ENCODE measurements at regions not wholly inside any gene's neighbourhood (a gene's known extent, or its start where the extent isn't known, plus 50 kb on each side); places are given as distances from the start of the nearest gene placed in this dataset.
A peak's percentile ranks its signal among the peaks of the same experiment; 100 is the strongest.
"Not testable (repeated sequence)": the region's sequence is repeated elsewhere in the genome, so short reads cannot be mapped to it uniquely, and the experiment has no call there.

DNA sequence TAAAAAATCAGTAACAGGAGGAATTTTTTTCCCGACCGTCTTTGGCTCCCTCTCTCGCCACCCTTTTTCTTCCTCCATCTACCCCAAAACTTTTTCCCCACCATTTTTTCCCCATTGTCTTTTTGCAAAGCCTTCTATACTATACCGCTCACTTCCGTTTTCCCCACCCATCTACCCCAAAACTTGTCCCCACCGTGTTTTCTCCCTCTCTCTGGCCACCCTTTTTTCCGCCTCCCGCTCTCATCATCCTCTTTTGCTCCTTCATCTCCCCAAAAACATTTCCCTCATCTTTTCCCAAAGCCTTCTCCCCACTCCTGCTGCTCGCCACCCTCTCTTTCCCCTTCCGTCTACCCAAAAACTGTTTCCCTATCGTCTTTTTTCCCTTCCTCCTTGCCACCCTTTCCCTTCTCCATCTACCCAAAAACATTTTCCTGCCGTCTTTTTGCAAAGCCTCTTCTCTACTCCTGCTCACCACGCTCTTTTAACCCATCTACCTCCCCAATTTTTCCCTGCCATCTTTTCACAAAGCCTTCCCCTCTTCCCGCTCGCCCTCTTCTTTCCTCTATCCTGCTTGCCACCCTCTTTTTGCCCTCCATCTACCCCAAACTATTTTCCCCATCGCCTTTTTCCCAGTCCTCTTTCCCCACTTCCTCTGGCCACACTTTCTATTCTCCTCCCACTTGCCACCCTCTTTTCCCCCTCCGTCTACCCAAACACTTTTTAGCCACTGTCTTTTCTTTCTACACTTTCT lies 109.4 kb upstream of the TPTE start:
- H3K9me3 ChIP-seq (ENCODE audit: control insufficient read depth, insufficient read depth, low read depth, low read length); H3K36me3 ChIP-seq (ENCODE audit: control insufficient read depth, insufficient read depth, low read length); DNase-seq (ENCODE audit: low read depth, low spot score); H3K27me3 ChIP-seq (ENCODE audit: control insufficient read depth, insufficient read depth, low read length); CTCF ChIA-PET; BruUV-seq (replicated peaks); ATAC-seq; POLR2A ChIA-PET; H3K4me1 ChIP-seq (ENCODE audit: control insufficient read depth, insufficient read depth, low read length); H3K4me3 ChIP-seq (ENCODE audit: low read depth in 2 of 2, low read length in 2 of 2); intact Hi-C loops (cut with micrococcal nuclease; ENCODE audit: unreplicated experiment); H3K27ac ChIP-seq (ENCODE audit: low read length); in situ Hi-C loops (cut with HindIII; ENCODE audit: low pct_unique_long_range_greater_than_20kb, low sequenced_read_pairs): not testable (repeated sequence)

DNA sequence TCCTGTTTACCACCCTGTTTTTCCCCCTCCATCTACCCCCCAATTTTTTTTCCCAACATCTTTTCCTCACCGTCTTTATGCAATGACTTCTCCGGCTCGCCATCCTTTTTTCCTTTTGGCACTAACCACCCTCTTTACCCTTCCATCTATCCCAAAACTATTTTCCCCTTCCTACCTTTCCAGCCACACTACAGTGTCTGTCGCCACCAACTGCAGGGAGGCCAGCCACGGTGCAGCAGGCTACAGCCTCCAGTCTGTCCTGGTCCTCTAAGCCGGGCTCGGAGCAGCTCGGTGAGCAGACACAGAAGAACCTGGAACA lies 108.5 kb upstream of the TPTE start:
- POLR2A ChIA-PET; H3K27ac ChIP-seq (ENCODE audit: low read length); DNase-seq (ENCODE audit: low read depth, low spot score); H3K4me3 ChIP-seq (ENCODE audit: low read depth in 2 of 2, low read length in 2 of 2); H3K27me3 ChIP-seq (ENCODE audit: control insufficient read depth, insufficient read depth, low read length); H3K4me1 ChIP-seq (ENCODE audit: control insufficient read depth, insufficient read depth, low read length); in situ Hi-C loops (cut with HindIII; ENCODE audit: low pct_unique_long_range_greater_than_20kb, low sequenced_read_pairs); H3K36me3 ChIP-seq (ENCODE audit: control insufficient read depth, insufficient read depth, low read length); BruUV-seq (replicated peaks); H3K9me3 ChIP-seq (ENCODE audit: control insufficient read depth, insufficient read depth, low read depth, low read length); CTCF ChIA-PET; ATAC-seq; intact Hi-C loops (cut with micrococcal nuclease; ENCODE audit: unreplicated experiment): not testable (repeated sequence)

DNA sequence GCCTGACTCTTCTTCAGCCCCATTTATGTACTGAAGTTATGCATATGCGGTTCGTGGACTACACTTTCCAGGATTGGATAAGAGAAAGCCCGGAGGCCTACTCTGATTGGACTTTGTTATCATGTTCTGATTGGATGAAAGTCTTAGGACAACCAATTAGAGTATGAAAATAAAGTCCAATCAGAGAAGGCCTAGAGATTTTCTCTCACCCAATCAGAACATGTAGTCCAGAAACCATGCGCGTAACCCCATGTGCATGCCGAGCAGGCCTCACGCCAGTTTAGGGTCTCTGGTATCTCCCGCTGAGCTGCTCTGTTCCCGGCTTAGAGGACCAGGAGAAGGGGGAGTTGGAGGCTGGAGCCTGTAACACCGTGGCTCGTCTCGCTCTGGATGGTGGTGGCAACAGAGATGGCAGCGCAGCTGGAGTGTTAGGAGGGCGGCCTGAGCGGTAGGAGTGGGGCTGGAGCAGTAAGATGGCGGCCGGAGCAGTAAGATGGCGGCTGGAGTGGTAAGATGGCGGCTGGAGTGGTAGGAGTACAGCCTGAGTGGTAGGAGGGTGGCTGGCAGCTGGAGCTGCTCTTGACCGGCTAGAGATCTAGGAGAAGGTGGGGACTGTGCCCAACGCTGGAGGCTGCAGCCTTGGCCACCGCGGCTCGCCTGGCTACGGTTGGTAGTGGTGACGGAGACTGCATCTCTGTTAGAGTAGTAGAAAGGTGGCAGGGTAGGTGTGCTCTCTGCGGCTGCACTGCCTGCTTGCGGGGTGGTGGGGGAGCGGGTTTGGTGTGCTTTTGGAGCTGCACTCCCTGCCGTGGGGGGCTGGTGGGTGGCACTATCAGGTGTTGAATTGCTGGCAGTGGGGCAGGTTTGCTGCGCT lies 107.9 kb upstream of the TPTE start:
- H3K4me1 ChIP-seq (ENCODE audit: control insufficient read depth, insufficient read depth, low read length); BruUV-seq (replicated peaks); H3K4me3 ChIP-seq (ENCODE audit: low read depth in 2 of 2, low read length in 2 of 2); ATAC-seq; in situ Hi-C loops (cut with HindIII; ENCODE audit: low pct_unique_long_range_greater_than_20kb, low sequenced_read_pairs); CTCF ChIA-PET; POLR2A ChIA-PET; H3K36me3 ChIP-seq (ENCODE audit: control insufficient read depth, insufficient read depth, low read length); DNase-seq (ENCODE audit: low read depth, low spot score); H3K27ac ChIP-seq (ENCODE audit: low read length); intact Hi-C loops (cut with micrococcal nuclease; ENCODE audit: unreplicated experiment); H3K27me3 ChIP-seq (ENCODE audit: control insufficient read depth, insufficient read depth, low read length); H3K9me3 ChIP-seq (ENCODE audit: control insufficient read depth, insufficient read depth, low read depth, low read length): not testable (repeated sequence)

DNA sequence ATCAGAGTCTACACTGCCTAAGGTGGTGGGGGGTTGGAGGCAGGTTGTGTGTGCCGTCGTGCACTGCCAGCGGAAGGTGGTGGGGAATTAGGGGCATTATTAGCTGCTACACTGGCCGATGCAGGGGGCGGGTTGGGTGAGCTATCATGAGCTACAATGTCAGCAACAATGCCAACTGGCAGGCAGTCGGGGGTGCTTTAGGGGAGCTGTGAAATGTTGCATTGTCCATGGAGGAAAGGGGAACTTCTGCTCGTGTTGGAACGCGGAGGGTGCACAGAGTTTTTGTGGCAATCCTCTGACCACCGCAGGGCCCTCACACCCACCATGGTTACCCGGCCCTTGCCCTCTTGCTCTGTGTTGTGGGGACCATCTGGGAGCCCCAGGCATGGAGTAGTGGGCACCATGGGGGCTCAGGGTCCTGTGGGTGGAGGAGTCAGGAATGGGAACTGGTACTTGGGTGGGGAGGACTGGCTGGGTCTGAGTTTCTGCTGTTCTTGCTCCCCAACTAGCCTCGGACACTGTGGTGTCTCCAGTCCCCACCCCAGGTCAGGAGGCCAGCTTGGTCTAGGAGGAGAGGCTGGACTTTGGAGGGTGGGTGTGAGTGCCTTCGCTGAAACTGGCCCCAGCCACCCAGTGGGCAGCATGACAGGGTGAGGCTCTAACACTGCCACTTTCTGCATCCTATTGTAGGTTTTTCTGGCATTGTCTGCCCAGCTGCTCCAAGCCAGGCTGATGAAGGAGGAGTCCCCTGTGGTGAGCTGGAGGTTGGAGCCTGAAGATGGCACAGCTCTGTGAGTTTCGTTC lies 107.1 kb upstream of the TPTE start:
- DNase-seq (ENCODE audit: low read depth, low spot score); H3K27me3 ChIP-seq (ENCODE audit: control insufficient read depth, insufficient read depth, low read length); ATAC-seq; intact Hi-C loops (cut with micrococcal nuclease; ENCODE audit: unreplicated experiment); H3K36me3 ChIP-seq (ENCODE audit: control insufficient read depth, insufficient read depth, low read length); H3K27ac ChIP-seq (ENCODE audit: low read length); in situ Hi-C loops (cut with HindIII; ENCODE audit: low pct_unique_long_range_greater_than_20kb, low sequenced_read_pairs); CTCF ChIA-PET; POLR2A ChIA-PET; H3K9me3 ChIP-seq (ENCODE audit: control insufficient read depth, insufficient read depth, low read depth, low read length); BruUV-seq (replicated peaks); H3K4me3 ChIP-seq (ENCODE audit: low read depth in 2 of 2, low read length in 2 of 2); H3K4me1 ChIP-seq (ENCODE audit: control insufficient read depth, insufficient read depth, low read length): not testable (repeated sequence)

DNA sequence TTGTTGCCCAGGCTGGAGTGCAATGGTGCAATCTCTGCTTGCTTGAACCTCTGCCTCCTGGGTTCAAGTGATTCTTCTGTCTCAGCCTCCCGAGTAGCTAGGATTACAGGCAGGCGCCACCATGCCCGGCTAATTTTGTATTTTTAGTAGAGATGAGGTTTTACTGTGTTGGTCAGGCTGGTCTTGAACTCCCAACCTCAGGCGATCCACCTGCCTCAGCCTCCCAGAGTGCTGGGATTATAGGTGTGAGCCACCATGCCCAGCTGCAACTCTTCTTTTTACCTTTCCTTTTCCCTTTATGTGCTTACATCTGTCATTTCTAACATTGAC lies 106.5 kb upstream of the TPTE start:
- H3K27me3 ChIP-seq (ENCODE audit: control insufficient read depth, insufficient read depth, low read length); H3K27ac ChIP-seq (ENCODE audit: low read length); CTCF ChIA-PET; H3K36me3 ChIP-seq (ENCODE audit: control insufficient read depth, insufficient read depth, low read length); ATAC-seq; H3K9me3 ChIP-seq (ENCODE audit: control insufficient read depth, insufficient read depth, low read depth, low read length); in situ Hi-C loops (cut with HindIII; ENCODE audit: low pct_unique_long_range_greater_than_20kb, low sequenced_read_pairs); intact Hi-C loops (cut with micrococcal nuclease; ENCODE audit: unreplicated experiment); H3K4me3 ChIP-seq (ENCODE audit: low read depth in 2 of 2, low read length in 2 of 2); DNase-seq (ENCODE audit: low read depth, low spot score); H3K4me1 ChIP-seq (ENCODE audit: control insufficient read depth, insufficient read depth, low read length); BruUV-seq (replicated peaks); POLR2A ChIA-PET: not testable (repeated sequence)

DNA sequence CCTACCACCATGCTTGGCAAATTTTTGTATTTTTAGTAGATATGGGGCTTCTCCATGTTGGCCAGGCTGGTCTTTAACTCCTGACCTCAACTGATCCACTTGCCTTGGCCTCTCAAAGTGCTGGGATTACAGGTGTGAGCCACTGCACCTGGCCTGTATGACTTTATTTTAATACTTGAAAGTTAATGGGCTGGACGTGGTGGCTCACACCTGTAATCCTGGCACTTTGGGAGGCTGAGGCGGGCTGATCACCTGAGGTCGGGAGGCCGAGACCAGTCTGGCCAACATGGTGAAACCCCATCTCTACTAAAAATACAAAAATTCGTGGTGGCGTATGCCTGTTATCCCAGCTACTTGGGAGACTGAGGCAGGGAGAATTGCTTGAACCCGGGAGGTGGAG lies 105.9 kb upstream of the TPTE start:
- intact Hi-C loops (cut with micrococcal nuclease; ENCODE audit: unreplicated experiment); H3K27ac ChIP-seq (ENCODE audit: low read length); H3K4me3 ChIP-seq (ENCODE audit: low read depth in 2 of 2, low read length in 2 of 2); ATAC-seq; POLR2A ChIA-PET; CTCF ChIA-PET; DNase-seq (ENCODE audit: low read depth, low spot score); BruUV-seq (replicated peaks); H3K27me3 ChIP-seq (ENCODE audit: control insufficient read depth, insufficient read depth, low read length); in situ Hi-C loops (cut with HindIII; ENCODE audit: low pct_unique_long_range_greater_than_20kb, low sequenced_read_pairs); H3K9me3 ChIP-seq (ENCODE audit: control insufficient read depth, insufficient read depth, low read depth, low read length); H3K36me3 ChIP-seq (ENCODE audit: control insufficient read depth, insufficient read depth, low read length); H3K4me1 ChIP-seq (ENCODE audit: control insufficient read depth, insufficient read depth, low read length): not testable (repeated sequence)

DNA sequence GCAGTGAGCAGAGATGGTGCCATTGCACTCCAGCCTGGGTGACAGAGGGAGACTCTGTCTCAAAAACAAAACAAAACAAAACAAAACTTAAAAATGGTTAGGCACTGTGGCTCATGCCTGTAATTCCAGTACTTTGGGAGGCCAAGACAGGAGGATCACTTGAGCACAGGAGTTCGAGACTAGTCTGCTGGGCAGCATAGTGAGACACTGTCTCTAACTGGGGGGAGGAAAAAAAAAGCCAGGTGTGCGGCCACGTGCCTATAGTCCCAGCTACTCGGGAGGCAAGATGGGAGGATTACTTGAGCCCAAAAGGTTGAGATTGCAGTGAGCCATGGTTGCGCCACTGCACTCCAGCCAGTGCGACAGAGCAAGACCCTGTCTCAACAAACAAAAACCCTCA lies 105.5 kb upstream of the TPTE start:
- H3K27me3 ChIP-seq (ENCODE audit: control insufficient read depth, insufficient read depth, low read length); H3K4me3 ChIP-seq (ENCODE audit: low read depth in 2 of 2, low read length in 2 of 2); CTCF ChIA-PET; DNase-seq (ENCODE audit: low read depth, low spot score); H3K4me1 ChIP-seq (ENCODE audit: control insufficient read depth, insufficient read depth, low read length); POLR2A ChIA-PET; BruUV-seq (replicated peaks); intact Hi-C loops (cut with micrococcal nuclease; ENCODE audit: unreplicated experiment); H3K9me3 ChIP-seq (ENCODE audit: control insufficient read depth, insufficient read depth, low read depth, low read length); H3K27ac ChIP-seq (ENCODE audit: low read length); in situ Hi-C loops (cut with HindIII; ENCODE audit: low pct_unique_long_range_greater_than_20kb, low sequenced_read_pairs); H3K36me3 ChIP-seq (ENCODE audit: control insufficient read depth, insufficient read depth, low read length): not testable (repeated sequence)
- ATAC-seq: 0 out of 2 replicates have a peak, but pooled peaks have one; percentile 21
